Panc1 (cell line): ENCODE measurements at regions not wholly inside any gene's neighbourhood (a gene's known extent, or its start where the extent isn't known, plus 50 kb on each side); places are given as distances from the start of the nearest gene placed in this dataset.

Experiments
- ATAC-seq: fragments of 200-7000 bp; cut with Tn5 transposase; 2 replicates; pipeline ENCODE4 v1.9.1; 2020; ENCODE audit warnings: mild to moderate bottlenecking, moderate library complexity
- BruUV-seq: library from RNA; stranded (reverse); fragments of 400-500 nt; replicated peaks from 2 replicates; lab custom pipeline; 2021; lab: Mats Ljungman, UMichigan
- CTCF ChIA-PET: fragments of 300-600 bp; sonication (Branson Sonifier 250); formaldehyde crosslinking; loops from one replicate; lab custom pipeline; 2022; ENCODE audit warnings: antibody characterized with exemption; lab: Charles Lee
- POLR2A ChIA-PET: fragments of 300-600 bp; sonication (Branson Sonifier 250); formaldehyde crosslinking; loops from one replicate; lab custom pipeline; 2022; ENCODE audit warnings: antibody characterized with exemption; lab: Charles Lee
- DNase-seq: peaks from one replicate; pipeline ENCODE4 v3.0.0-alpha.2; 2010; ENCODE audit warnings: low read depth, low spot score
- H3K27ac ChIP-seq: 2 replicates; pipeline ENCODE4 v1.5.1; 2011; ENCODE audit warnings: mild to moderate bottlenecking, low read length, inconsistent platforms
- H3K27me3 ChIP-seq: fragments of 200-500 bp; sonication (Bioruptor generic); 2 replicates; pipeline ENCODE4 v1.6.0; 2014; ENCODE audit warnings: low read length, inconsistent platforms; ENCODE audit not compliant: control insufficient read depth, insufficient read depth
- H3K36me3 ChIP-seq: fragments of 200-500 bp; sonication (Bioruptor generic); 2 replicates; pipeline ENCODE4 v1.5.1; 2014; ENCODE audit warnings: inconsistent platforms, mild to moderate bottlenecking, low read length, moderate library complexity; ENCODE audit not compliant: control insufficient read depth, insufficient read depth
- H3K4me1 ChIP-seq: 2 replicates; pipeline ENCODE4 v1.5.1; 2011; ENCODE audit warnings: inconsistent platforms, mild to moderate bottlenecking, low read length, moderate library complexity; ENCODE audit not compliant: control insufficient read depth, insufficient read depth
- H3K4me3 ChIP-seq, 2 experiments: 2 replicates each; pipeline ENCODE4 v1.5.1; 2011 to 2012; ENCODE audit warnings: low read depth in 2 of 2, low read length in 2 of 2, mild to moderate bottlenecking in 2 of 2, inconsistent platforms in 1 of 2, moderate library complexity in 1 of 2
- H3K9me3 ChIP-seq: fragments of 200-500 bp; sonication (Bioruptor generic); 2 replicates; pipeline ENCODE4 v1.5.1; 2014; ENCODE audit warnings: low read depth, mild to moderate bottlenecking, inconsistent platforms, low read length, moderate library complexity; ENCODE audit not compliant: control insufficient read depth, insufficient read depth
- POLR2AphosphoS5 ChIP-seq: IDR thresholded peaks from 2 replicates; pipeline ENCODE4 v1.6.1; 2012; ENCODE audit warnings: mild to moderate bottlenecking, low read depth, low read length, moderate library complexity
- SIN3A ChIP-seq: IDR thresholded peaks from 2 replicates; pipeline ENCODE4 v1.6.1; 2012; ENCODE audit warnings: low read depth, mild to moderate bottlenecking, low read length, moderate library complexity, borderline replicate concordance; ENCODE audit not compliant: insufficient read depth
- TCF7L2 ChIP-seq: IDR thresholded peaks from 2 replicates; pipeline ENCODE4 v1.6.1; 2011; ENCODE audit warnings: mild to moderate bottlenecking, low read depth, low read length, inconsistent platforms
- in situ Hi-C: cut with HindIII; loops from 2 replicates; pipeline ENCODE4 v1.10.0; 2016; ENCODE audit warnings: low sequenced_read_pairs, low pct_unique_long_range_greater_than_20kb
- intact Hi-C: fragments of 100-400 bp; cut with micrococcal nuclease; formaldehyde crosslinking; loops from one replicate; pipeline ENCODE4 v1.10.0; 2022; ENCODE audit not compliant: unreplicated experiment
- TF ChIP-seq, protein P1 (sequence below): fragments of 450-650 bp; IDR thresholded peaks from 2 replicates; pipeline ENCODE4 v1.5.1; 2017; ENCODE audit warnings: mild to moderate bottlenecking
- TF ChIP-seq, protein P2 (sequence below), 2 experiments: IDR thresholded peaks; 2 replicates each; pipeline ENCODE4 v1.6.1; 2011 to 2012; ENCODE audit warnings: low read depth in 2 of 2, control low read depth in 1 of 2, low read length in 1 of 2, mild to moderate bottlenecking in 1 of 2, moderate library complexity in 1 of 2; ENCODE audit not compliant: insufficient read depth in 1 of 2

DNA sequence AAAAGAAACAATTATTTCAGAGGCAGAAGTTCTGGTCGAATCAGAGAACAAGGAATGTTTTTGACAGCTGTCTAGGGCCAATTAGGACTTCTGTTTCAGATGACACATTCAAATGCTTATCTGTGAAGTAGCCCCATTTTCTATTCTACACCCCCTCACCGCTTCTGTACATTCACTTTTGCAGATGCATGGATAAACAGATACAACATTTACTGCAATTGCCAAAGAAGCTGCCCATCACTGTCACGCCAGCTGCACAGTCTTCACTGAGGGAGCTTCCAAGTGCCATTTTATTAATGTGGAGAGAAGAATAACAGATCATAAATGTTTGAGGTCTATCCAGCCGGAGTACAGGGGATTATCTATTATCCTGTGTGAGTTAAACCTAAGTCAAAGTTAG lies 426.8 kb upstream of the ARID1B start:
- Histone ChIP-seq H3K36me3 (no peaks in the 10 kb centered on the region), H3K4me3 (no peak overlapping the region), H3K27ac (no peak overlapping the region), H3K4me1 (no peaks in the 10 kb centered on the region), H3K27me3 (no peaks in the 10 kb centered on the region), H3K9me3 (no peaks in the 10 kb centered on the region)
- intact Hi-C loops (no loop called here), in situ Hi-C loops (no loop called here)
- no peak for TF ChIP-seq SIN3A
- TF ChIP-seq, protein P1, sequence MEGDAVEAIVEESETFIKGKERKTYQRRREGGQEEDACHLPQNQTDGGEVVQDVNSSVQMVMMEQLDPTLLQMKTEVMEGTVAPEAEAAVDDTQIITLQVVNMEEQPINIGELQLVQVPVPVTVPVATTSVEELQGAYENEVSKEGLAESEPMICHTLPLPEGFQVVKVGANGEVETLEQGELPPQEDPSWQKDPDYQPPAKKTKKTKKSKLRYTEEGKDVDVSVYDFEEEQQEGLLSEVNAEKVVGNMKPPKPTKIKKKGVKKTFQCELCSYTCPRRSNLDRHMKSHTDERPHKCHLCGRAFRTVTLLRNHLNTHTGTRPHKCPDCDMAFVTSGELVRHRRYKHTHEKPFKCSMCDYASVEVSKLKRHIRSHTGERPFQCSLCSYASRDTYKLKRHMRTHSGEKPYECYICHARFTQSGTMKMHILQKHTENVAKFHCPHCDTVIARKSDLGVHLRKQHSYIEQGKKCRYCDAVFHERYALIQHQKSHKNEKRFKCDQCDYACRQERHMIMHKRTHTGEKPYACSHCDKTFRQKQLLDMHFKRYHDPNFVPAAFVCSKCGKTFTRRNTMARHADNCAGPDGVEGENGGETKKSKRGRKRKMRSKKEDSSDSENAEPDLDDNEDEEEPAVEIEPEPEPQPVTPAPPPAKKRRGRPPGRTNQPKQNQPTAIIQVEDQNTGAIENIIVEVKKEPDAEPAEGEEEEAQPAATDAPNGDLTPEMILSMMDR = no peak
- TF ChIP-seq, protein P2, sequence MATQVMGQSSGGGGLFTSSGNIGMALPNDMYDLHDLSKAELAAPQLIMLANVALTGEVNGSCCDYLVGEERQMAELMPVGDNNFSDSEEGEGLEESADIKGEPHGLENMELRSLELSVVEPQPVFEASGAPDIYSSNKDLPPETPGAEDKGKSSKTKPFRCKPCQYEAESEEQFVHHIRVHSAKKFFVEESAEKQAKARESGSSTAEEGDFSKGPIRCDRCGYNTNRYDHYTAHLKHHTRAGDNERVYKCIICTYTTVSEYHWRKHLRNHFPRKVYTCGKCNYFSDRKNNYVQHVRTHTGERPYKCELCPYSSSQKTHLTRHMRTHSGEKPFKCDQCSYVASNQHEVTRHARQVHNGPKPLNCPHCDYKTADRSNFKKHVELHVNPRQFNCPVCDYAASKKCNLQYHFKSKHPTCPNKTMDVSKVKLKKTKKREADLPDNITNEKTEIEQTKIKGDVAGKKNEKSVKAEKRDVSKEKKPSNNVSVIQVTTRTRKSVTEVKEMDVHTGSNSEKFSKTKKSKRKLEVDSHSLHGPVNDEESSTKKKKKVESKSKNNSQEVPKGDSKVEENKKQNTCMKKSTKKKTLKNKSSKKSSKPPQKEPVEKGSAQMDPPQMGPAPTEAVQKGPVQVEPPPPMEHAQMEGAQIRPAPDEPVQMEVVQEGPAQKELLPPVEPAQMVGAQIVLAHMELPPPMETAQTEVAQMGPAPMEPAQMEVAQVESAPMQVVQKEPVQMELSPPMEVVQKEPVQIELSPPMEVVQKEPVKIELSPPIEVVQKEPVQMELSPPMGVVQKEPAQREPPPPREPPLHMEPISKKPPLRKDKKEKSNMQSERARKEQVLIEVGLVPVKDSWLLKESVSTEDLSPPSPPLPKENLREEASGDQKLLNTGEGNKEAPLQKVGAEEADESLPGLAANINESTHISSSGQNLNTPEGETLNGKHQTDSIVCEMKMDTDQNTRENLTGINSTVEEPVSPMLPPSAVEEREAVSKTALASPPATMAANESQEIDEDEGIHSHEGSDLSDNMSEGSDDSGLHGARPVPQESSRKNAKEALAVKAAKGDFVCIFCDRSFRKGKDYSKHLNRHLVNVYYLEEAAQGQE (IDR thresholded peaks at IDR 0.05; ENCODE audit: insufficient read depth in 1 of 2, low read depth in 2 of 2, low read length in 1 of 2) = no peak
- no peak for TF ChIP-seq TCF7L2
- TF ChIP-seq POLR2AphosphoS5 = no peak
- POLR2A ChIA-PET = no interaction called here
- BruUV-seq = no TSS peak
- CTCF ChIA-PET = no interaction called here
- ATAC-seq = no peak
- no peak for DNase-seq

DNA sequence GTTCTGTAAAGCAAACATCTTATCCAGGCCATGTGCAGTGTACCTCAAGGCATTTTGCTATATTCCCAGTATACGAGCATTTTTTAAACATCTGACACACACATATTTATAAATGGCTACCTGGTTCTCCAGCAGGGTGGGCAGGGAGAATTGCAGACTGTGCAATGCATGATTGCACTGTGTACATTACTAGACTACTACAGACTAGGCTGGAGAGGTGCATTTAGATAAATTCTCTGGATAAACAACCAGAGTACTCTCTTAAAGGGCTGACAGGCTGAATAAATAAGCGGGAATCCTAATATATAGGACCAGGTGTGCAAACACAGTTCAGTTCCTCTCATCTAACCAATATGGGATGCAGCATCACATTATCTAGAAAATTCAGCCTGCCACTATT lies 428.3 kb upstream of the ARID1B start:
- ATAC-seq (no peak), DNase-seq (no peak)
- CTCF ChIA-PET = no interaction called here
- no TSS peak for BruUV-seq
- no peaks in the 10 kb centered on the region for H3K27me3 ChIP-seq
- H3K4me1 ChIP-seq = no peaks in the 10 kb centered on the region
- in situ Hi-C loops = no loop called here
- no peaks in the 10 kb centered on the region for H3K36me3 ChIP-seq
- no peaks in the 10 kb centered on the region for H3K9me3 ChIP-seq
- no peak overlapping the region for H3K27ac ChIP-seq
- TF ChIP-seq, protein P2 (IDR thresholded peaks at IDR 0.05; ENCODE audit: insufficient read depth in 1 of 2, low read depth in 2 of 2, low read length in 1 of 2) = no peak
- TF ChIP-seq SIN3A = no peak
- TF ChIP-seq TCF7L2 = no peak
- TF ChIP-seq, protein P1 = no peak
- no peak for TF ChIP-seq POLR2AphosphoS5
- no peak overlapping the region for H3K4me3 ChIP-seq
- intact Hi-C loops = no loop called here
- POLR2A ChIA-PET = no interaction called here
